GM12878 (cell line): ENCODE measurements at regions not wholly inside any gene's neighbourhood (a gene's known extent, or its start where the extent isn't known, plus 50 kb on each side); places are given as distances from the start of the nearest gene placed in this dataset.

Source experiments
- ATAC-seq: fragments of 200-7000 bp; cut with Tn5 transposase; 3 replicates; pipeline ENCODE4 v1.9.1; 2020; ENCODE audit warnings: mild to moderate bottlenecking, moderate library complexity
- BruUV-seq: library from RNA; stranded (reverse); fragments of 400-500 nt; replicated peaks from 2 replicates; lab custom pipeline; 2021; lab: Mats Ljungman, UMichigan
- CTCF ChIA-PET: fragments of 300-600 bp; sonication (Branson Sonifier 250); formaldehyde crosslinking; extraction: SDS; loops from one replicate; lab custom pipeline; 2021; ENCODE audit warnings: inconsistent platforms; lab: Yijun Ruan, JAX
- POLR2A ChIA-PET: fragments of 350-600 bp; formaldehyde crosslinking; extraction: SDS; loops from one replicate; lab custom pipeline; 2021; ENCODE audit warnings: inconsistent platforms; lab: Charles Lee
- RAD21 ChIA-PET: fragments of 300-600 bp; sonication (Branson Sonifier 250); formaldehyde crosslinking; loops from one replicate; lab custom pipeline; 2023; ENCODE audit warnings: antibody characterized with exemption; ENCODE audit not compliant: unreplicated experiment; lab: Charles Lee
- SMC1A ChIA-PET: fragments of 300-600 bp; sonication (Branson Sonifier 250); formaldehyde crosslinking; loops from one replicate; lab custom pipeline; 2023; ENCODE audit not compliant: unreplicated experiment, uncharacterized antibody; lab: Charles Lee
- DNase-seq: peaks from one replicate; pipeline ENCODE4 v3.0.0-alpha.2; 2011; ENCODE audit warnings: low read depth, low spot score
- FAIRE-seq: peaks from 3 replicates; lab custom pipeline; 2011; peaks lifted over from hg19 to GRCh38; lab: Jason Lieb, UNC
- H2AFZ ChIP-seq: 2 replicates; pipeline ENCODE4 v1.6.0; 2011; ENCODE audit warnings: low read depth, low read length, control low read depth; ENCODE audit not compliant: control insufficient read depth
- H3K27ac ChIP-seq: 2 replicates; pipeline ENCODE4 v1.5.1; 2011; ENCODE audit warnings: control low read depth; ENCODE audit not compliant: control insufficient read depth, insufficient read depth
- H3K27me3 ChIP-seq, 2 experiments: replicated peaks in 1 of 2; 2 replicates each; pipeline versions ENCODE4 v1.6.0 to v1.6.1; 2011; ENCODE audit warnings: low read length in 1 of 2; ENCODE audit not compliant: control insufficient read depth in 2 of 2, insufficient read depth in 2 of 2
- H3K36me3 ChIP-seq, 2 experiments: 2 replicates each; pipeline ENCODE4 v1.5.1; 2011; ENCODE audit warnings: low read length in 1 of 2; ENCODE audit not compliant: control insufficient read depth in 2 of 2, insufficient read depth in 2 of 2
- H3K4me1 ChIP-seq: 2 replicates; pipeline ENCODE4 v1.6.1; 2011; ENCODE audit warnings: mild to moderate bottlenecking, low read length, moderate library complexity, mixed read lengths; ENCODE audit not compliant: control insufficient read depth, insufficient read depth
- H3K4me2 ChIP-seq: 2 replicates; pipeline ENCODE4 v1.6.0; 2011; ENCODE audit warnings: control low read depth; ENCODE audit not compliant: control insufficient read depth, insufficient read depth
- H3K4me3 ChIP-seq: fragments of 200-600 bp; sonication (generic); 2 replicates; pipeline ENCODE4 v1.5.1; 2016
- H3K79me2 ChIP-seq: 2 replicates; pipeline ENCODE4 v1.6.0; 2011; ENCODE audit warnings: low read length; ENCODE audit not compliant: control insufficient read depth, insufficient read depth
- H3K9ac ChIP-seq: 2 replicates; pipeline ENCODE4 v1.8.0; 2011; ENCODE audit warnings: low read length, control low read depth, mixed read lengths; ENCODE audit not compliant: control insufficient read depth, insufficient read depth
- H3K9me3 ChIP-seq: replicated peaks from 3 replicates; pipeline ENCODE4 v1.5.1; 2011; ENCODE audit warnings: mild to moderate bottlenecking, low read length; ENCODE audit not compliant: control insufficient read depth, insufficient read depth
- H4K20me1 ChIP-seq: 2 replicates; pipeline ENCODE4 v1.6.0; 2011; ENCODE audit not compliant: control insufficient read depth, insufficient read depth
- ATF7 ChIP-seq: fragments of 450-650 bp; IDR thresholded peaks from 2 replicates; pipeline ENCODE4 v1.6.1; 2016; ENCODE audit warnings: low read depth, mild to moderate bottlenecking
- BHLHE40 ChIP-seq, 2 experiments: fragments of 450-650 bp in 1 of 2; IDR thresholded peaks; 2 replicates each; pipeline ENCODE4 v1.6.1; 2011 to 2017; ENCODE audit warnings: low read depth in 2 of 2, borderline replicate concordance in 1 of 2, improper control_type of control experiment in 1 of 2, low read length in 1 of 2, mild to moderate bottlenecking in 1 of 2
- CREM ChIP-seq: IDR thresholded peaks from 2 replicates; pipeline ENCODE4 v1.6.1; 2014; ENCODE audit warnings: antibody characterized with exemption, low read depth
- DPF2 ChIP-seq: fragments of 450-650 bp; IDR thresholded peaks from 2 replicates; pipeline ENCODE4 v1.6.1; 2017; ENCODE audit warnings: mild to moderate bottlenecking
- HSF1 ChIP-seq: fragments of 150-350 bp; IDR thresholded peaks from 2 replicates; pipeline ENCODE4 v1.6.1; 2014; ENCODE audit warnings: mild to moderate bottlenecking, low read depth, low read length
- KDM1A ChIP-seq: fragments of 200-600 bp; sonication (generic); IDR thresholded peaks from 2 replicates; pipeline ENCODE4 v1.6.1; 2016; ENCODE audit warnings: borderline replicate concordance
- MTA3 ChIP-seq: IDR thresholded peaks from 2 replicates; pipeline ENCODE4 v1.6.1; 2012; ENCODE audit warnings: low read length, inconsistent platforms, borderline replicate concordance
- NR2F1 ChIP-seq: fragments of 450-650 bp; conservative IDR thresholded peaks from 2 replicates; pipeline ENCODE4 v1.6.1; 2017; ENCODE audit warnings: mild to moderate bottlenecking
- PAX5 ChIP-seq: IDR thresholded peaks from 2 replicates; pipeline ENCODE4 v1.6.1; 2011; ENCODE audit warnings: low read depth, low read length, borderline replicate concordance
- PML ChIP-seq: IDR thresholded peaks from 2 replicates; pipeline ENCODE4 v1.6.1; 2012; ENCODE audit warnings: low read length, inconsistent platforms
- TARDBP ChIP-seq: IDR thresholded peaks from 2 replicates; pipeline ENCODE4 v1.6.1; 2016; ENCODE audit warnings: borderline replicate concordance
- ZNF274 ChIP-seq: IDR thresholded peaks from one replicate; pipeline ENCODE4 v1.8.0; 2011; ENCODE audit not compliant: insufficient read length, insufficient read depth
- ZNF384 ChIP-seq: IDR thresholded peaks from 2 replicates; pipeline ENCODE4 v1.6.1; 2012; ENCODE audit warnings: low read depth, mild to moderate bottlenecking, low read length, improper control_type of control experiment, borderline replicate concordance
- ZNF592 ChIP-seq: fragments of 450-650 bp; IDR thresholded peaks from 2 replicates; pipeline ENCODE4 v1.6.1; 2017; ENCODE audit warnings: mild to moderate bottlenecking, moderate library complexity
- WGBS: methylation state at CpG from one replicate; pipeline ENCODE4 v1.1.6; 2016; ENCODE audit warnings: low lambda C conversion rate; ENCODE audit not compliant: insufficient replicate concordance, insufficient coverage; ENCODE audit errors: missing lambda C conversion rate; 5-methylcytosine and 5-hydroxymethylcytosine counted together
- in situ Hi-C: fragments of 300-500 bp; cut with MboI; formaldehyde crosslinking; loops from 9 replicates; pipeline ENCODE4 v1.14.3; 2018; ENCODE audit warnings: mixed read lengths
- intact Hi-C: fragments of 100-400 bp; cut with micrococcal nuclease; formaldehyde crosslinking; loops from one replicate; pipeline ENCODE4 v1.14.2; 2022; ENCODE audit not compliant: unreplicated experiment

GRCh38 chr2:16262526-16263178 lies 322.3 kb downstream of the MYCN start:
- Histone ChIP-seq H3K79me2 (no peaks in the 10 kb centered on the region), H3K4me2 (no peak overlapping the region), H3K9ac (no peak overlapping the region), H2AFZ (no peak overlapping the region), H4K20me1 (no peaks in the 10 kb centered on the region), H3K27me3 (no peaks in the 10 kb centered on the region), H3K4me3 (no peak overlapping the region)
- no TSS peak for BruUV-seq
- intact Hi-C loops = no loop called here
- no peak for DNase-seq
- 32% methylated on average over 11 of the region's 11 CpGs for WGBS
- SMC1A ChIA-PET = no interaction called here
- CTCF ChIA-PET = interaction anchor here (0.6 kb wide), 2 partner anchors 25 to 414 kb away, joined by 3 read pairs; no protein-coding TSS in a partner anchor
- TF ChIP-seq ATF7 (no peak), CREM (no peak), NR2F1 (no peak), DPF2 (no peak), ZNF274 (no peak), PML (no peak)
- TF ChIP-seq, all 136 proteins: peak for 0
- FAIRE-seq (no peak), ATAC-seq (no peak)
- H3K9me3 ChIP-seq = no peaks in the 10 kb centered on the region
- POLR2A ChIA-PET = no interaction called here
- RAD21 ChIA-PET = no interaction called here
- H3K4me1 ChIP-seq = no peaks in the 10 kb centered on the region
- no peak overlapping the region for H3K27ac ChIP-seq
- no peaks in the 10 kb centered on the region for H3K36me3 ChIP-seq
- in situ Hi-C loops = no loop called here

DNA sequence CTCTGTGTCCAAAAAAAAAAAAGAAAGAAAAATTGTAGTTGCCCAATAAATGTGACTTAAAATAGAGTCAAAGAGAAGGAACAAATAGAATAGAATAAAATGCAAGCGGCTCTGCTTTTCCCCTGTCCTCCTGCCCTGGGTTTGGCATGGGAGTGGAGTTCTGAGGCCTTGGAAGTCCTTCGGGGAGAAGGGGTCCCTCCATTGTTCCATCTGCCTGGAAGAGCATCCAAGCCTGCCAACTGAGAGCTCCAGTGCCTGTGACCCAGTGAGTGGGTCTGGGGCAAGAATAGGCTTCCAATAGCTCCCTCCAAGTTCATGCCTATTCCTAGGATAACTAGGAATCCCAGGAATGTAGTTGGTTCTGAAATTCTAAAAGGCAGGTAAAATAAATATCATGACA lies 321.4 kb downstream of the MYCN start:
- CTCF ChIA-PET = no interaction called here
- no peak overlapping the region for H3K4me3 ChIP-seq
- no peaks in the 10 kb centered on the region for H3K36me3 ChIP-seq
- H2AFZ ChIP-seq = no peak overlapping the region
- POLR2A ChIA-PET = no interaction called here
- in situ Hi-C loops (no loop called here), intact Hi-C loops (no loop called here)
- DNase-seq (no peak), FAIRE-seq (no peak), ATAC-seq (no peak)
- no peak overlapping the region for H3K27ac ChIP-seq
- no peaks in the 10 kb centered on the region for H3K4me1 ChIP-seq
- H4K20me1 ChIP-seq = no peaks in the 10 kb centered on the region
- no peaks in the 10 kb centered on the region for H3K79me2 ChIP-seq
- no peaks in the 10 kb centered on the region for H3K9me3 ChIP-seq
- no peaks in the 10 kb centered on the region for H3K27me3 ChIP-seq
- SMC1A ChIA-PET = no interaction called here
- no TSS peak for BruUV-seq
- WGBS = 19% methylated on average over 2 of the region's 2 CpGs
- RAD21 ChIA-PET = no interaction called here
- H3K4me2 ChIP-seq = no peak overlapping the region
- no peak overlapping the region for H3K9ac ChIP-seq
- no peak for TF ChIP-seq ZNF384
- no peak for TF ChIP-seq HSF1
- TF ChIP-seq BHLHE40 (IDR thresholded peaks at IDR 0.05; ENCODE audit: borderline replicate concordance in 1 of 2, low read depth in 2 of 2, low read length in 1 of 2) = no peak
- no peak for TF ChIP-seq TARDBP
- TF ChIP-seq ZNF592 = no peak
- TF ChIP-seq PAX5 = no peak
- TF ChIP-seq MTA3 = no peak
- no peak for TF ChIP-seq KDM1A
